ENCODE measurements at regions not wholly inside any gene's neighbourhood (a gene's known extent, or its start where the extent isn't known, plus 50 kb on each side); places are given as distances from the start of the nearest gene placed in this dataset.

DNA sequence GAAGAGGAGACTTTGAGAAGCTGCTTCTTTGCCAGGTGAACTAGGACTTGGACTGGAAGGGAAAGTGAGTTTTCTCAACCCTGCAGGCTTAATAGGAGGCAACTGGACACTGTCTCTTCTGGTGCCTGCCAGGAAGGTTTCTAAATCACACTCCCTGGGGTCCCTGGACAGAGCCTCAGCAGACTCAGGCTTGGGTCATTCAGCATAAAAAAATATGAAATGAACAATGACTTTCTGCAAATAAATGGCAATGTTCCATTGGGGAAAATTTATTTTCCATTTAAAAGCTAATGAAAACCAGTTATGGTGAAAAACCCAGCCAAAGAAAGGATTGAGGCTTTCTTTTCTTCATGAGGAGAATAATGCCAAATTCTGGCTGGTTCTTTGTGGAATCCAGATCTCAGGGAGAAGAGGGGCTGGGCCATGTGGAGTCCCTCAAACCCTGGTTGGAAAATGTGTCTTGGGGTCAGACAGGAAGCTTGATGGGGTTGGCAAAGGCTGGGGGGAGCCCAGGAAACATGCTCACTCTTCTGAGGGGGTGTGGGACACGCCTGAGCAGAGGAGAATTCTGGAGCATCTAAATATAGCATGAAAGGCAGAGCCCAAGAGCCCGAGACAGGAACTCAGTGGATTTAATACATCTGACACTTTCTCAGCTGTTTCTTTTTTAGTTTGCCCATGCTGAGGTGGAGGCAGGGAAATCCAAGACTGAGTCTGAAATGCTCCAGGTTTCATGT lies 65.2 kb upstream of the EMX2 start:
- TF ChIP-seq CTCF (conservative IDR thresholded peaks at IDR 0.05; ENCODE audit: low read length) (no peak), EZH2phosphoT487 (IDR thresholded peaks at IDR 0.05; ENCODE audit: borderline replicate concordance, low read depth, low read length) (no peak)

Measured in OCI-LY7 (cell line).